ENCODE measurements at regions not wholly inside any gene's neighbourhood (a gene's known extent, or its start where the extent isn't known, plus 50 kb on each side); places are given as distances from the start of the nearest gene placed in this dataset.

DNA sequence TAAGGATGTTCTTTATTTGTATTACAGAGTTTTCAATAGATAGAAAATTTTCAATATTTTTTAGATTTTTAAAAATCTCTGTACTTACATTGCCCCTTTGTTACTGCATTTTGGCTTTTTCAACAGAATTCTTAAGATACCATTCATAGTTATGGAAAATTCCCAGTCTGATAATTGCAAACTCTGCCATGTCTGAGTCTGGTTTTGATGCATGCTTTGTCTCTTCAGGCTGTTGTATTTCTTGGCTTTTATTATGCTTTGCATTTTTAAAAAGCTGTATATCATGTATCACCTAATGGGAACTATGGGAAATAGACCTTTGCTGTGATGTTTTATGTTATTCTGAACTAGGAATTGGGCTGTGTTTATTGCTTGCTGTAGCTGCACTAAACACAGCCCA is 898.9 kb upstream of the ADGRB3 start:
- TF ChIP-seq, protein P1, sequence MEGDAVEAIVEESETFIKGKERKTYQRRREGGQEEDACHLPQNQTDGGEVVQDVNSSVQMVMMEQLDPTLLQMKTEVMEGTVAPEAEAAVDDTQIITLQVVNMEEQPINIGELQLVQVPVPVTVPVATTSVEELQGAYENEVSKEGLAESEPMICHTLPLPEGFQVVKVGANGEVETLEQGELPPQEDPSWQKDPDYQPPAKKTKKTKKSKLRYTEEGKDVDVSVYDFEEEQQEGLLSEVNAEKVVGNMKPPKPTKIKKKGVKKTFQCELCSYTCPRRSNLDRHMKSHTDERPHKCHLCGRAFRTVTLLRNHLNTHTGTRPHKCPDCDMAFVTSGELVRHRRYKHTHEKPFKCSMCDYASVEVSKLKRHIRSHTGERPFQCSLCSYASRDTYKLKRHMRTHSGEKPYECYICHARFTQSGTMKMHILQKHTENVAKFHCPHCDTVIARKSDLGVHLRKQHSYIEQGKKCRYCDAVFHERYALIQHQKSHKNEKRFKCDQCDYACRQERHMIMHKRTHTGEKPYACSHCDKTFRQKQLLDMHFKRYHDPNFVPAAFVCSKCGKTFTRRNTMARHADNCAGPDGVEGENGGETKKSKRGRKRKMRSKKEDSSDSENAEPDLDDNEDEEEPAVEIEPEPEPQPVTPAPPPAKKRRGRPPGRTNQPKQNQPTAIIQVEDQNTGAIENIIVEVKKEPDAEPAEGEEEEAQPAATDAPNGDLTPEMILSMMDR (conservative IDR thresholded peaks at IDR 0.05; ENCODE audit: low read depth, low read length), result no peak
- no peak overlapping the region for H2AFZ ChIP-seq (ENCODE audit: low read depth)

DNA sequence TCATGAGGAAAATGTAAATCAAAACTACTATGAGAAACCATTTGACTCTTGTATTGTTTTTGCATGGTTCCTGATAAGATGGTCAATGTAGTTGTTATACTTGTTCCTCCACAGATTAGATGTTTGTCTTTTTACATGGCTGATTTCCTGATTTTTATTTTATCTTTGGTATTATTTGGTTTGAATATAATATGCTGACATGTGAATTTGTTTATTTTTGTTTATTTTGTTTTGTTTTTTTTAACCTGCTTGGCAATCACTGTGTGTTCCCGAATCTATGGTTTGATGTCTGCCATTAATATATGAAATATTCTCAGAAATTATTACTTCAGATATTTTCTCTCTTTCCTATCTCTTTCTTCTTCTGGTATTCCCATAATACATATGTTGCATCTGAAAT is 899.5 kb upstream of the ADGRB3 start:
- Histone ChIP-seq H3K27ac (no peak overlapping the region), H3K9ac (no peak overlapping the region), H3K27me3 (ENCODE audit: insufficient read depth, low read depth) (no peaks in the 10 kb centered on the region), H3K79me2 (ENCODE audit: insufficient read depth, low read depth) (no peaks in the 10 kb centered on the region), H3K4me2 (no peak overlapping the region), H2AFZ (ENCODE audit: low read depth) (no peak overlapping the region), H3K4me1 (ENCODE audit: low read depth, poor library complexity, severe bottlenecking) (no peaks in the 10 kb centered on the region), H3K4me3 (IDR thresholded peaks at IDR 0.05; ENCODE audit: insufficient read depth, low read depth, low read length) (no peak overlapping the region), H3K36me3 (ENCODE audit: insufficient read depth) (no peaks in the 10 kb centered on the region), H4K20me1 (ENCODE audit: insufficient read depth) (no peaks in the 10 kb centered on the region)
- TF ChIP-seq, protein P1 (conservative IDR thresholded peaks at IDR 0.05; ENCODE audit: low read depth, low read length), result no peak

More for the DNA sequence above, 898.9 kb upstream of the ADGRB3 start:
- Histone ChIP-seq H3K4me1 (ENCODE audit: low read depth, poor library complexity, severe bottlenecking) (no peaks in the 10 kb centered on the region), H3K27me3 (ENCODE audit: insufficient read depth, low read depth) (no peaks in the 10 kb centered on the region), H3K27ac (no peak overlapping the region), H3K9ac (no peak overlapping the region), H3K36me3 (ENCODE audit: insufficient read depth) (no peaks in the 10 kb centered on the region), H3K4me2 (no peak overlapping the region), H4K20me1 (ENCODE audit: insufficient read depth) (no peaks in the 10 kb centered on the region), H3K4me3 (IDR thresholded peaks at IDR 0.05; ENCODE audit: insufficient read depth, low read depth, low read length) (no peak overlapping the region), H3K79me2 (ENCODE audit: insufficient read depth, low read depth) (no peaks in the 10 kb centered on the region)

DNA sequence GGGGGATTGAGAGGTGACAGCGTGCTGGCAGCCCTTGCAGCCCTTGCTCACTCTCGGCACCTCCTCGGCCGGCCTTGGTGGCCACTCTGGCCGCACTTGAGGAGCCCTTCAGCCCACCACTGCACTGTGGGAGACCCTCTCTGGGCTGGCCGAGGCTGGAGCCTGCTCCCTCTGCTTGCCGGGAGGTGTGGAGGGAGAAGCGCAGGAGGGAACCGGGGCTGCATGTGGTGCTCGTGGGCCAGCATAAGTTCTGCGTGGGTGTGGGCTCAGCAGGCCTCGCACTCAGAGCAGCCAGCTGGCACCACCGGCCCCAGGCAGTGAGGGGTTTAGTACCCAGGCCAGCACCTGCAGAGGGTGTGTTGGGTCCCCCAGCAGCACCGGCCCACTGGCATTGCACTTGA is 912.2 kb upstream of the ADGRB3 start:
- Histone ChIP-seq H3K79me2 (ENCODE audit: insufficient read depth, low read depth) (no peaks in the 10 kb centered on the region), H4K20me1 (ENCODE audit: insufficient read depth) (no peaks in the 10 kb centered on the region), H2AFZ (ENCODE audit: low read depth) (no peak overlapping the region), H3K27ac (no peak overlapping the region), H3K4me1 (ENCODE audit: low read depth, poor library complexity, severe bottlenecking) (no peaks in the 10 kb centered on the region), H3K27me3 (ENCODE audit: insufficient read depth, low read depth) (no peaks in the 10 kb centered on the region), H3K4me3 (IDR thresholded peaks at IDR 0.05; ENCODE audit: insufficient read depth, low read depth, low read length) (no peak overlapping the region), H3K9ac (no peak overlapping the region), H3K4me2 (no peak overlapping the region), H3K36me3 (ENCODE audit: insufficient read depth) (no peaks in the 10 kb centered on the region)
- TF ChIP-seq, protein P1 (conservative IDR thresholded peaks at IDR 0.05; ENCODE audit: low read depth, low read length), result no peak

DNA sequence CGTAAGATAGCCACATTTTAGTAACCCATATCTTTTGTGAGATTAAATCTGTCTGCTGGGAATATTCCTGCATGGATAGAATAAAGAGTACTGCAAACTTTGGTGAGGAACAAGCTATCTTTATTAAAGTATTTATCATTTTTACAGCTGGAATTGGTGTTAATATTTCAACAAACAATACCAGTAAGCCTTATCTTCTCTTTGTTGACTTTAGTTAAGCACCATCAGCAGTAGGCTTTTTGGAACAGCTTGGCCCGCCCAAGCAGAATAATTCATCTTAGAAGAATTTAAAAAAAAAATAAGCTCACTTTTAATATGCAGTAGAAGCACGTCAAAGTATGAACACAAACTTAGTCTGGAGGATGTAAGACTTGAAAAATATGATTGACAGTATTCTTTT is 917.8 kb upstream of the ADGRB3 start:
- Histone ChIP-seq H3K4me3 (IDR thresholded peaks at IDR 0.05; ENCODE audit: insufficient read depth, low read depth, low read length) (no peak overlapping the region), H2AFZ (ENCODE audit: low read depth) (no peak overlapping the region)

More for the DNA sequence above, 917.8 kb upstream of the ADGRB3 start:
- TF ChIP-seq, protein P1 (conservative IDR thresholded peaks at IDR 0.05; ENCODE audit: low read depth, low read length), result no peak
- Histone ChIP-seq H3K4me1 (ENCODE audit: low read depth, poor library complexity, severe bottlenecking) (no peaks in the 10 kb centered on the region), H4K20me1 (ENCODE audit: insufficient read depth) (no peaks in the 10 kb centered on the region), H3K79me2 (ENCODE audit: insufficient read depth, low read depth) (no peaks in the 10 kb centered on the region), H3K27ac (no peak overlapping the region), H3K36me3 (ENCODE audit: insufficient read depth) (no peaks in the 10 kb centered on the region), H3K4me2 (no peak overlapping the region), H3K9ac (no peak overlapping the region), H3K27me3 (ENCODE audit: insufficient read depth, low read depth) (no peaks in the 10 kb centered on the region)
